ENCODE measurements at regions not wholly inside any gene's neighbourhood (a gene's known extent, or its start where the extent isn't known, plus 50 kb on each side); places are given as distances from the start of the nearest gene placed in this dataset.

DNA sequence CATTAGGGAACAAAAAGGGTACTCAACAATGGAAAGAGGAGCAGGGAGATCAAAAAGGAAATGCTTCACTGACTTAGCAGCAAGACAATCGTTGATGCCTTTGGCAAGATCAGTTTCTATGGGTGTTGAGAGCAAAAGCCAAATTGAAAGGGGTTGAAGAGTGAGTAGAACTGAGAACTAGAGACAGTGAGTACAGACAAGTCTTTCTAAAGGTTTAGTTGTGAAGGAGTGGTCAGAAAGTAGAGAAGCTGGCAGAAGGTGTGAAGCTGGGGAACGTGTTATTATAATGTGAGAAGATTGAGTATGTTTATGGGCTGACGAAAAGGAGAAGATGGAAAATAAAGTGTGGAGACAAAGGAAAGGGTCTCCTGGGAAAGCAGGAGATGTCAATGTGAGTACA lies 221.2 kb upstream of the USP25 start:
- Histone ChIP-seq H3K9ac (ENCODE audit: extremely low read depth, insufficient read length, low read length) (no peak overlapping the region), H3T11ph (ENCODE audit: low read length) (no peak overlapping the region), H2BK12ac (ENCODE audit: insufficient read length, low read depth, low read length) (no peak overlapping the region), H3K4me1 (ENCODE audit: insufficient read depth, low read length) (no peaks in the 10 kb centered on the region), H3K79me2 (ENCODE audit: insufficient read depth, low read length) (no peaks in the 10 kb centered on the region), H3K23me2 (ENCODE audit: insufficient read length, low read depth, low read length, poor library complexity, severe bottlenecking) (no peaks in the 10 kb centered on the region), H4K8ac (replicated peaks; ENCODE audit: insufficient read length, low read depth, low read length) (no peak overlapping the region), H3K23ac (ENCODE audit: insufficient read length, low read depth, low read length) (no peak overlapping the region), H4K20me1 (ENCODE audit: control insufficient read depth, insufficient read depth, insufficient read length) (no peaks in the 10 kb centered on the region), H2AFZ (ENCODE audit: low read length) (no peak overlapping the region), H2AK5ac (ENCODE audit: insufficient read length, low read length) (no peak overlapping the region), H3K56ac (ENCODE audit: insufficient read length, low read depth, low read length) (no peak overlapping the region), H3K27me3 (ENCODE audit: insufficient read depth, low read length) (no peaks in the 10 kb centered on the region), H2BK20ac (ENCODE audit: low read depth, low read length, poor library complexity, severe bottlenecking) (no peak overlapping the region), H3K4me2 (ENCODE audit: insufficient read depth, insufficient read length, low read length) (no peak overlapping the region), H2BK15ac (ENCODE audit: low read depth, low read length) (no peak overlapping the region), H3K4ac (ENCODE audit: low read depth, low read length) (no peak overlapping the region), H4K91ac (ENCODE audit: insufficient read length, low read depth, low read length) (no peak overlapping the region), H3K9me3 (ENCODE audit: control insufficient read depth, low read depth, low read length) (no peaks in the 10 kb centered on the region), H2BK120ac (ENCODE audit: low read depth, low read length, poor library complexity, severe bottlenecking) (no peak overlapping the region), H4K5ac (ENCODE audit: insufficient read length, low read depth, low read length) (no peak overlapping the region), H3K14ac (ENCODE audit: insufficient read depth, low read length) (no peak overlapping the region), H3K79me1 (ENCODE audit: insufficient read depth, low read depth, low read length, poor library complexity, severe bottlenecking) (no peaks in the 10 kb centered on the region), H2BK5ac (ENCODE audit: insufficient read length, low read length) (no peak overlapping the region), H3K18ac (ENCODE audit: insufficient read length, low read depth, low read length) (no peak overlapping the region), H3K27ac (ENCODE audit: insufficient read length, low read depth, low read length) (no peak overlapping the region)
- 100% methylated on average over 2 of the region's 3 CpGs for WGBS (ENCODE audit: extremely low coverage, insufficient read length, low lambda C conversion rate)
- peaks cover 4 to 5% of the 10 kb centered on the region in 2 experiments for H3K4me1 Mint-ChIP-seq
- TF ChIP-seq, protein P1, sequence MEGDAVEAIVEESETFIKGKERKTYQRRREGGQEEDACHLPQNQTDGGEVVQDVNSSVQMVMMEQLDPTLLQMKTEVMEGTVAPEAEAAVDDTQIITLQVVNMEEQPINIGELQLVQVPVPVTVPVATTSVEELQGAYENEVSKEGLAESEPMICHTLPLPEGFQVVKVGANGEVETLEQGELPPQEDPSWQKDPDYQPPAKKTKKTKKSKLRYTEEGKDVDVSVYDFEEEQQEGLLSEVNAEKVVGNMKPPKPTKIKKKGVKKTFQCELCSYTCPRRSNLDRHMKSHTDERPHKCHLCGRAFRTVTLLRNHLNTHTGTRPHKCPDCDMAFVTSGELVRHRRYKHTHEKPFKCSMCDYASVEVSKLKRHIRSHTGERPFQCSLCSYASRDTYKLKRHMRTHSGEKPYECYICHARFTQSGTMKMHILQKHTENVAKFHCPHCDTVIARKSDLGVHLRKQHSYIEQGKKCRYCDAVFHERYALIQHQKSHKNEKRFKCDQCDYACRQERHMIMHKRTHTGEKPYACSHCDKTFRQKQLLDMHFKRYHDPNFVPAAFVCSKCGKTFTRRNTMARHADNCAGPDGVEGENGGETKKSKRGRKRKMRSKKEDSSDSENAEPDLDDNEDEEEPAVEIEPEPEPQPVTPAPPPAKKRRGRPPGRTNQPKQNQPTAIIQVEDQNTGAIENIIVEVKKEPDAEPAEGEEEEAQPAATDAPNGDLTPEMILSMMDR (conservative IDR thresholded peaks at IDR 0.05), result no peak
- H3K27me3 Mint-ChIP-seq (ENCODE audit: low read depth), result no peaks in the 10 kb centered on the region
- no peaks in the 10 kb centered on the region for H3K9me3 Mint-ChIP-seq
- H3K36me3 Mint-ChIP-seq (ENCODE audit: insufficient read depth in 1 of 3, low read depth in 3 of 3), result no peaks in the 10 kb centered on the region
- DNase-seq, result no peak
- H3K4me3 Mint-ChIP-seq, result no peak overlapping the region
- H3K27ac Mint-ChIP-seq, result no peak overlapping the region
